Suprapubic skin (tissue), 4 donors: ENCODE measurements at regions not wholly inside any gene's neighbourhood (a gene's known extent, or its start where the extent isn't known, plus 50 kb on each side); places are given as distances from the start of the nearest gene placed in this dataset.

Experiments
- DNase-seq, 2 donors: peaks; one replicate each; pipeline ENCODE4 v3.0.0-alpha.2; 2019; ENCODE audit warnings: low spot score in 2 of 2
- H3K27ac ChIP-seq: fragments of 200-600 bp; sonication (generic); one replicate; pipeline ENCODE4 v1.5.1; 2019
- H3K27me3 ChIP-seq: fragments of 200-600 bp; sonication (generic); one replicate; pipeline ENCODE4 v1.5.1; 2019
- H3K36me3 ChIP-seq: fragments of 200-600 bp; sonication (generic); one replicate; pipeline ENCODE4 v1.5.1; 2019
- H3K4me1 ChIP-seq: fragments of 200-600 bp; sonication (generic); one replicate; pipeline ENCODE4 v1.5.1; 2019
- H3K4me3 ChIP-seq: fragments of 200-600 bp; sonication (generic); one replicate; pipeline ENCODE4 v1.5.1; 2019; ENCODE audit warnings: mild to moderate bottlenecking
- H3K9me3 ChIP-seq: fragments of 200-600 bp; sonication (generic); one replicate; pipeline ENCODE4 v1.5.1; 2019
- EP300 ChIP-seq: sonication (generic); formaldehyde crosslinking; IDR thresholded peaks from one replicate; pipeline ENCODE4 v1.6.1; 2017; ENCODE audit warnings: antibody characterized with exemption
- POLR2A ChIP-seq, 2 donors: fragments of 450-650 bp; IDR thresholded peaks; one replicate each; pipeline ENCODE4 v1.6.1; 2017; ENCODE audit warnings: antibody characterized with exemption in 2 of 2, mild to moderate bottlenecking in 2 of 2, moderate library complexity in 2 of 2
- POLR2AphosphoS5 ChIP-seq, 3 donors: sonication (generic); formaldehyde crosslinking; IDR thresholded peaks; one replicate each; pipeline ENCODE4 v1.6.1; 2017; ENCODE audit warnings: antibody characterized with exemption in 3 of 3
- WGBS: methylation state at CpG from one replicate; pipeline ENCODE4 v1.1.5; 2018; 5-methylcytosine and 5-hydroxymethylcytosine counted together
- TF ChIP-seq, protein P1 (sequence below), 2 donors: fragments of 200-600 bp in 1 of 2; fragments of 450-650 bp in 1 of 2; sonication (generic) in 1 of 2; IDR thresholded peaks; one replicate each; pipeline ENCODE4 v1.5.1; 2016 to 2019; ENCODE audit warnings: antibody characterized with exemption in 2 of 2, mild to moderate bottlenecking in 1 of 2, moderate library complexity in 1 of 2

DNA sequence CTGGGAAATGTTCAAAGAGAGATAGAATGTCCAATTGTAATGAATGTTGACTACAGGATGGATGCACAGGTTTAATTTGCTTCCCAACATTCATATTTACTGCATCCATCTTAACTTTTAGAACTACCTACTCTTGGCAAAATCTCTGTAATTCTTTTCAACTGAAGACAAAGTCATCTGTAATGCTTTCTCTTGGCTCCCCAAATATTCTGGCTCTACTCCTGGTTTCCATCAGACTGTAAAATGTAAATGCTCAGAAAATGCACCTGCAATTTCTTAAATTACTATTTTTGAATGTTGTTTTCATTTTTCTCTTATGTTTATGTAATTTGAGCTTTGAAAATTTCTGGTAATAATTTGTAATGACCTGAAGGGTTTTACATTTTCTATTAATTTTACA, 480.8 kb upstream of the IMPG1 start:
- H3K27me3 ChIP-seq = no peaks in the 10 kb centered on the region
- no peak overlapping the region for H3K4me3 ChIP-seq
- no peaks in the 10 kb centered on the region for H3K9me3 ChIP-seq
- DNase-seq = no peak
- no peak for TF ChIP-seq EP300
- TF ChIP-seq POLR2A (IDR thresholded peaks at IDR 0.05) = no peak
- TF ChIP-seq, protein P1, sequence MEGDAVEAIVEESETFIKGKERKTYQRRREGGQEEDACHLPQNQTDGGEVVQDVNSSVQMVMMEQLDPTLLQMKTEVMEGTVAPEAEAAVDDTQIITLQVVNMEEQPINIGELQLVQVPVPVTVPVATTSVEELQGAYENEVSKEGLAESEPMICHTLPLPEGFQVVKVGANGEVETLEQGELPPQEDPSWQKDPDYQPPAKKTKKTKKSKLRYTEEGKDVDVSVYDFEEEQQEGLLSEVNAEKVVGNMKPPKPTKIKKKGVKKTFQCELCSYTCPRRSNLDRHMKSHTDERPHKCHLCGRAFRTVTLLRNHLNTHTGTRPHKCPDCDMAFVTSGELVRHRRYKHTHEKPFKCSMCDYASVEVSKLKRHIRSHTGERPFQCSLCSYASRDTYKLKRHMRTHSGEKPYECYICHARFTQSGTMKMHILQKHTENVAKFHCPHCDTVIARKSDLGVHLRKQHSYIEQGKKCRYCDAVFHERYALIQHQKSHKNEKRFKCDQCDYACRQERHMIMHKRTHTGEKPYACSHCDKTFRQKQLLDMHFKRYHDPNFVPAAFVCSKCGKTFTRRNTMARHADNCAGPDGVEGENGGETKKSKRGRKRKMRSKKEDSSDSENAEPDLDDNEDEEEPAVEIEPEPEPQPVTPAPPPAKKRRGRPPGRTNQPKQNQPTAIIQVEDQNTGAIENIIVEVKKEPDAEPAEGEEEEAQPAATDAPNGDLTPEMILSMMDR (IDR thresholded peaks at IDR 0.05) = no peak
- no peak for TF ChIP-seq POLR2AphosphoS5 (IDR thresholded peaks at IDR 0.05)
- H3K27ac ChIP-seq = no peak overlapping the region
- no peaks in the 10 kb centered on the region for H3K36me3 ChIP-seq
- no peaks in the 10 kb centered on the region for H3K4me1 ChIP-seq

- Histone ChIP-seq H3K4me3 (no peak overlapping the region), H3K36me3 (no peaks in the 10 kb centered on the region), H3K4me1 (no peaks in the 10 kb centered on the region), H3K9me3 (no peaks in the 10 kb centered on the region), H3K27me3 (no peaks in the 10 kb centered on the region), H3K27ac (no peak overlapping the region)
- TF ChIP-seq, protein P1 (IDR thresholded peaks at IDR 0.05) = no peak
- no peak for TF ChIP-seq POLR2A (IDR thresholded peaks at IDR 0.05)
- no peak for TF ChIP-seq EP300
- TF ChIP-seq POLR2AphosphoS5 (IDR thresholded peaks at IDR 0.05) = no peak
- DNase-seq = no peak
- WGBS = 82% methylated on average over 4 of the region's 4 CpGs
Observed at GRCh38 chr6:76552268-76552667, 479.8 kb upstream of the IMPG1 start.

GRCh38 chr6:76533661-76534060, 461.2 kb upstream of the IMPG1 start:
- H3K27me3 ChIP-seq = no peaks in the 10 kb centered on the region
- H3K4me1 ChIP-seq = no peaks in the 10 kb centered on the region
- TF ChIP-seq EP300 = no peak
- no peak for TF ChIP-seq POLR2A (IDR thresholded peaks at IDR 0.05)
- TF ChIP-seq POLR2AphosphoS5 (IDR thresholded peaks at IDR 0.05) = no peak
- TF ChIP-seq, protein P1 (IDR thresholded peaks at IDR 0.05) = no peak
- H3K9me3 ChIP-seq = peaks cover 13% of the 10 kb centered on the region
- no peak overlapping the region for H3K4me3 ChIP-seq
- DNase-seq = no peak
- 85% methylated on average over 4 of the region's 4 CpGs for WGBS
- no peaks in the 10 kb centered on the region for H3K36me3 ChIP-seq
- no peak overlapping the region for H3K27ac ChIP-seq

DNA sequence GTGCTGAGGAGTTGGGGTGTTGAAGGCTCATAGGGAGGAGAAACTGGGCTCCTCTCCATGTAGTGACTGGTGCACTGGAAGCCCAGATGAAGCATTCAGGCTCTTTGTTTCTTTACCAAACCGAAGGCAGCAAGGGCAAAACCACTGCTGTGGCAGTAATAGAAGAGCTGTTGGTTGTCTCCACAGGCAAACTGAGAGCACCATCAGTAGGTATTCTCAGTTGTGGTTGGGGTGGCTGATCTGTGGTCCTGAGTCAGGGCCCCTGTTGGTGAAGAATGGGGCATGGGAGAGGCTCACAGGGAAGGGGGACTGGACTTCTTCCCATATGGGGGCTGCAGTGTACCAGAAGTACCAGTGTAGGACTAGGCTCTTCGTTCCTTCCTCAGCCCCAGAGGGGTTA, 460.2 kb upstream of the IMPG1 start:
- DNase-seq = no peak

GRCh38 chr6:76518443-76518842, 446.0 kb upstream of the IMPG1 start:
- H3K36me3 ChIP-seq = no peaks in the 10 kb centered on the region
- H3K9me3 ChIP-seq = no peaks in the 10 kb centered on the region
- H3K27me3 ChIP-seq = no peaks in the 10 kb centered on the region
- no peak for DNase-seq
- H3K4me3 ChIP-seq = no peak overlapping the region
- no peak overlapping the region for H3K27ac ChIP-seq
- TF ChIP-seq EP300 = no peak
- TF ChIP-seq, protein P1 (IDR thresholded peaks at IDR 0.05) = no peak
- no peak for TF ChIP-seq POLR2A (IDR thresholded peaks at IDR 0.05)
- no peak for TF ChIP-seq POLR2AphosphoS5 (IDR thresholded peaks at IDR 0.05)
- no peaks in the 10 kb centered on the region for H3K4me1 ChIP-seq

More for the DNA sequence above, 460.2 kb upstream of the IMPG1 start:
- H3K27me3 ChIP-seq = no peaks in the 10 kb centered on the region
- H3K36me3 ChIP-seq = no peaks in the 10 kb centered on the region
- H3K4me1 ChIP-seq = no peaks in the 10 kb centered on the region
- no peak overlapping the region for H3K27ac ChIP-seq
- 72% methylated on average over 2 of the region's 2 CpGs for WGBS
- TF ChIP-seq POLR2A (IDR thresholded peaks at IDR 0.05) = no peak
- no peak for TF ChIP-seq POLR2AphosphoS5 (IDR thresholded peaks at IDR 0.05)
- TF ChIP-seq EP300 = no peak
- TF ChIP-seq, protein P1 (IDR thresholded peaks at IDR 0.05) = no peak
- no peak overlapping the region for H3K4me3 ChIP-seq
- peaks cover 13% of the 10 kb centered on the region for H3K9me3 ChIP-seq
